HepG2 (cell line): ENCODE measurements at regions not wholly inside any gene's neighbourhood (a gene's known extent, or its start where the extent isn't known, plus 50 kb on each side); places are given as distances from the start of the nearest gene placed in this dataset.

Source experiments
- DRAP1 ChIP-seq: IDR thresholded peaks from 2 replicates; pipeline ENCODE4 v1.6.1; 2016; ENCODE audit warnings: missing genetic modification reagents, missing compliant biosample characterization
- HIVEP1 ChIP-seq: sonication (generic); formaldehyde crosslinking; IDR thresholded peaks from 2 replicates; pipeline ENCODE4 v1.4.0; 2020; ENCODE audit warnings: mild to moderate bottlenecking, missing genetic modification reagents
- HNRNPLL ChIP-seq: fragments of 200-400 bp; formaldehyde crosslinking; IDR thresholded peaks from 2 replicates; pipeline ENCODE4 v1.6.1; 2017; ENCODE audit warnings: mild to moderate bottlenecking, low read depth, low read length; ENCODE audit not compliant: poor library complexity, severe bottlenecking
- KAT8 ChIP-seq: IDR thresholded peaks from 2 replicates; pipeline ENCODE4 v1.6.1; 2016; ENCODE audit warnings: missing genetic modification reagents, missing compliant biosample characterization
- KLF12 ChIP-seq: sonication (generic); formaldehyde crosslinking; IDR thresholded peaks from 2 replicates; pipeline ENCODE4 v1.4.0; 2020; ENCODE audit warnings: missing genetic modification reagents, borderline replicate concordance
- PAXIP1 ChIP-seq: sonication (generic); formaldehyde crosslinking; conservative IDR thresholded peaks from 2 replicates; pipeline ENCODE4 v1.4.0; 2020; ENCODE audit warnings: mild to moderate bottlenecking, missing genetic modification reagents, moderate library complexity
- TARDBP ChIP-seq: sonication (generic); formaldehyde crosslinking; IDR thresholded peaks from 2 replicates; pipeline ENCODE4 v1.8.0; 2022; ENCODE audit warnings: mild to moderate bottlenecking, missing genetic modification reagents
- ZMYM4 ChIP-seq: sonication (generic); formaldehyde crosslinking; IDR thresholded peaks from 2 replicates; pipeline ENCODE4 v1.8.1; 2023; ENCODE audit warnings: mild to moderate bottlenecking, missing genetic modification reagents
- ZNF20 ChIP-seq: sonication (generic); formaldehyde crosslinking; IDR thresholded peaks from 2 replicates; pipeline ENCODE4 v1.4.0; 2020; ENCODE audit warnings: mild to moderate bottlenecking, moderate library complexity, missing genetic modification reagents
- ZNF547 ChIP-seq: sonication (generic); formaldehyde crosslinking; IDR thresholded peaks from 2 replicates; pipeline ENCODE4 v1.5.1; 2020; ENCODE audit warnings: mild to moderate bottlenecking, missing genetic modification reagents
- ZNF564 ChIP-seq: sonication (generic); formaldehyde crosslinking; IDR thresholded peaks from 2 replicates; pipeline ENCODE4 v1.8.1; 2023; ENCODE audit warnings: mild to moderate bottlenecking, missing genetic modification reagents
- ZNF574 ChIP-seq: sonication (generic); formaldehyde crosslinking; IDR thresholded peaks from 2 replicates; pipeline ENCODE4 v1.4.0; 2020; ENCODE audit warnings: missing genetic modification reagents
- ZNF670 ChIP-seq: sonication (generic); formaldehyde crosslinking; IDR thresholded peaks from 2 replicates; pipeline ENCODE4 v1.8.0; 2022; ENCODE audit warnings: mild to moderate bottlenecking, missing genetic modification reagents, borderline replicate concordance
- ZNF883 ChIP-seq: sonication (generic); formaldehyde crosslinking; IDR thresholded peaks from 2 replicates; pipeline ENCODE4 v1.5.1; 2020; ENCODE audit warnings: mild to moderate bottlenecking, missing genetic modification reagents; ENCODE audit errors: not compliant biosample characterization
- TF ChIP-seq, protein P1 (sequence below): sonication (generic); formaldehyde crosslinking; IDR thresholded peaks from 2 replicates; pipeline ENCODE4 v1.4.0; 2020; ENCODE audit warnings: missing genetic modification reagents, low read depth, mild to moderate bottlenecking, borderline replicate concordance
- TF ChIP-seq, protein P2 (sequence below): sonication (generic); formaldehyde crosslinking; IDR thresholded peaks from 2 replicates; pipeline ENCODE4 v1.5.1; 2020; ENCODE audit warnings: mild to moderate bottlenecking, moderate library complexity, missing genetic modification reagents
- TF ChIP-seq, protein P3 (sequence below): sonication (generic); formaldehyde crosslinking; IDR thresholded peaks from 2 replicates; pipeline ENCODE4 v1.5.0; 2020; ENCODE audit warnings: mild to moderate bottlenecking, missing genetic modification reagents

DNA sequence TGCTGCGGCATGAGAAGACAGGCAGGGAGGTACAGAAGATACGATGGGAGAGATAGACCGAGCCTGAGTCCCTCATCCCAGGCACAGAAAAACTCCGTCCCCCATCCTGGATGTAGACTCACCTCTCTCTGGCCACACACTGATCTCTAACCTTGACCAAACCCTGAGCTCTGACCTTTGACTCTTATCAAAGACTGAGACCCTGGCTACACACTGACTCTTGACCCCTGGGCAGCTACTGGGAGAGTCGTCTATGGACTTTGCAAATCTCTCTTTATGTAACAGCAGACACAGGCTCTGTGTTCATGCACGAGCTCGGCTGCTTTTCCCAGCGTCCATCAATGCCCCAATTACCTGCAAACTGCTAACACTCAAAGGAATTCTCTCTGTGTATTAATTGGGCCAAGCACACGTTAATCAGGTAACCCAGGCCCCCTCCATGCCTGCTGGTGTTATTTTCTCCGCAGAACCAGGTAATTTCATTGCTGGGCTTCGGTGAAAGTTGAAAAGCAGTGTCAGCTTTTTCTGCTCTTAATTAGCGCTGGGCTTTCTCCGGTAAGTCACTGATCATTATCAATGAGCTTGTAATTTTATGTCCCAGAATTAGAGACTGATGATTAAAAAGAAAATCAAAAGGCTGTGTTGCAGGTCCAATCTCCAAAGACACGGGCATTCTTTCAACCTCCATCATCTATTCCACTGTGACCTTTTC is 179.4 kb upstream of the NLRP1 start (continued):
- TF ChIP-seq ZNF883 (CRISPR knock-in tag) (no peak), ZNF670 (CRISPR knock-in tag) (peak; percentile 90), PAXIP1 (CRISPR knock-in tag) (peak; percentile 94), KAT8 (CRISPR knock-in tag) (peak; percentile 28; the same call in 1 of the 2 replicates), HNRNPLL (no peak), ZNF20 (CRISPR knock-in tag) (no peak), ZNF564 (0 out of 2 replicates have a peak, but pooled peaks have one; percentile 53), ZMYM4 (CRISPR knock-in tag) (peak; percentile 70), DRAP1 (CRISPR knock-in tag) (no peak), ZNF547 (CRISPR knock-in tag) (no peak), ZNF574 (CRISPR knock-in tag) (peak; percentile 59; the same call in 1 of the 2 replicates), KLF12 (no peak), TARDBP (CRISPR knock-in tag) (peak; percentile 94), HIVEP1 (CRISPR knock-in tag) (no peak)
- TF ChIP-seq, protein P1, sequence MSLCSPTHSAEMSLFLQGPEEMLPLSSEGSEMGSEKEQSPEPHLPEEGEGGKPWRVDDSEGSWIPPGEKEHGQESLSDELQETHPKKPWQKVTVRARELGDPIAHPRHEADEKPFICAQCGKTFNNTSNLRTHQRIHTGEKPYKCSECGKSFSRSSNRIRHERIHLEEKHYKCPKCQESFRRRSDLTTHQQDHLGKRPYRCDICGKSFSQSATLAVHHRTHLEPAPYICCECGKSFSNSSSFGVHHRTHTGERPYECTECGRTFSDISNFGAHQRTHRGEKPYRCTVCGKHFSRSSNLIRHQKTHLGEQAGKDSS (CRISPR knock-in tag): peak; percentile 67; the same call in 1 of the 2 replicates
- TF ChIP-seq, protein P2, sequence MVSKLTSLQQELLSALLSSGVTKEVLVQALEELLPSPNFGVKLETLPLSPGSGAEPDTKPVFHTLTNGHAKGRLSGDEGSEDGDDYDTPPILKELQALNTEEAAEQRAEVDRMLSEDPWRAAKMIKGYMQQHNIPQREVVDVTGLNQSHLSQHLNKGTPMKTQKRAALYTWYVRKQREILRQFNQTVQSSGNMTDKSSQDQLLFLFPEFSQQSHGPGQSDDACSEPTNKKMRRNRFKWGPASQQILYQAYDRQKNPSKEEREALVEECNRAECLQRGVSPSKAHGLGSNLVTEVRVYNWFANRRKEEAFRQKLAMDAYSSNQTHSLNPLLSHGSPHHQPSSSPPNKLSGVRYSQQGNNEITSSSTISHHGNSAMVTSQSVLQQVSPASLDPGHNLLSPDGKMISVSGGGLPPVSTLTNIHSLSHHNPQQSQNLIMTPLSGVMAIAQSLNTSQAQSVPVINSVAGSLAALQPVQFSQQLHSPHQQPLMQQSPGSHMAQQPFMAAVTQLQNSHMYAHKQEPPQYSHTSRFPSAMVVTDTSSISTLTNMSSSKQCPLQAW (CRISPR knock-in tag): peak; percentile 93
- TF ChIP-seq, protein P3, sequence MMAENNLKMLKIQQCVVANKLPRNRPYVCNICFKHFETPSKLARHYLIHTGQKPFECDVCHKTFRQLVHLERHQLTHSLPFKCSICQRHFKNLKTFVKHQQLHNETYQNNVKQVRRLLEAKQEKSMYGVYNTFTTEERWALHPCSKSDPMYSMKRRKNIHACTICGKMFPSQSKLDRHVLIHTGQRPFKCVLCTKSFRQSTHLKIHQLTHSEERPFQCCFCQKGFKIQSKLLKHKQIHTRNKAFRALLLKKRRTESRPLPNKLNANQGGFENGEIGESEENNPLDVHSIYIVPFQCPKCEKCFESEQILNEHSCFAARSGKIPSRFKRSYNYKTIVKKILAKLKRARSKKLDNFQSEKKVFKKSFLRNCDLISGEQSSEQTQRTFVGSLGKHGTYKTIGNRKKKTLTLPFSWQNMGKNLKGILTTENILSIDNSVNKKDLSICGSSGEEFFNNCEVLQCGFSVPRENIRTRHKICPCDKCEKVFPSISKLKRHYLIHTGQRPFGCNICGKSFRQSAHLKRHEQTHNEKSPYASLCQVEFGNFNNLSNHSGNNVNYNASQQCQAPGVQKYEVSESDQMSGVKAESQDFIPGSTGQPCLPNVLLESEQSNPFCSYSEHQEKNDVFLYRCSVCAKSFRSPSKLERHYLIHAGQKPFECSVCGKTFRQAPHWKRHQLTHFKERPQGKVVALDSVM (CRISPR knock-in tag): no peak
